B cell (primary cell): ENCODE measurements at regions not wholly inside any gene's neighbourhood (a gene's known extent, or its start where the extent isn't known, plus 50 kb on each side); places are given as distances from the start of the nearest gene placed in this dataset.

Experiments used
- EZH2 ChIP-seq: IDR thresholded peaks from 2 replicates; pipeline ENCODE4 v1.6.1; 2012; ENCODE audit warnings: borderline replicate concordance, low read depth, mild to moderate bottlenecking, moderate library complexity, low read length; ENCODE audit not compliant: insufficient read depth, poor library complexity, severe bottlenecking
- TF ChIP-seq, protein P1 (sequence below): fragments of 200-600 bp; IDR thresholded peaks from one replicate; pipeline ENCODE4 v1.8.0; 2022; ENCODE audit warnings: antibody characterized with exemption, mild to moderate bottlenecking

DNA sequence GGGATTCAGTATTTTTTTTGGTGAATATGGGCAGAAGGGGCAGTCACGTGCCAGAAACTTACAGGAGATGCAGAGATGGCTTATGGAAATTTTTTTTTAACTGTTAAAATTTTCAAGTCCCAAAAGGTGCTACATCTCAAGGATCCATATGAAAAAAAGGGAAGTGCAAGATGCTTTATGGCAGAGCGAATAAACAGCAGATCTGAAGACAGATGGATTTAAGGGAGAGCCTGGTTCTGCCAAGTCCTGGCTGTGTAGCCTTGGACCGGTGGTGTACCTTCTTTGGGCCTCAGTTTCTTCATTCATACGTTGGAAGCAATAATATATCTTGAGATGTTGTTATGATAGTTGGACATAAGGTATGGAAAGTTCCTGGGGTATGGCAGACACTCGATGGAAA lies 91.5 kb upstream of the ARRDC4 start:
- TF ChIP-seq, protein P1, sequence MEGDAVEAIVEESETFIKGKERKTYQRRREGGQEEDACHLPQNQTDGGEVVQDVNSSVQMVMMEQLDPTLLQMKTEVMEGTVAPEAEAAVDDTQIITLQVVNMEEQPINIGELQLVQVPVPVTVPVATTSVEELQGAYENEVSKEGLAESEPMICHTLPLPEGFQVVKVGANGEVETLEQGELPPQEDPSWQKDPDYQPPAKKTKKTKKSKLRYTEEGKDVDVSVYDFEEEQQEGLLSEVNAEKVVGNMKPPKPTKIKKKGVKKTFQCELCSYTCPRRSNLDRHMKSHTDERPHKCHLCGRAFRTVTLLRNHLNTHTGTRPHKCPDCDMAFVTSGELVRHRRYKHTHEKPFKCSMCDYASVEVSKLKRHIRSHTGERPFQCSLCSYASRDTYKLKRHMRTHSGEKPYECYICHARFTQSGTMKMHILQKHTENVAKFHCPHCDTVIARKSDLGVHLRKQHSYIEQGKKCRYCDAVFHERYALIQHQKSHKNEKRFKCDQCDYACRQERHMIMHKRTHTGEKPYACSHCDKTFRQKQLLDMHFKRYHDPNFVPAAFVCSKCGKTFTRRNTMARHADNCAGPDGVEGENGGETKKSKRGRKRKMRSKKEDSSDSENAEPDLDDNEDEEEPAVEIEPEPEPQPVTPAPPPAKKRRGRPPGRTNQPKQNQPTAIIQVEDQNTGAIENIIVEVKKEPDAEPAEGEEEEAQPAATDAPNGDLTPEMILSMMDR, result no peak
- TF ChIP-seq EZH2, result no peak
